Activated CD8-positive, alpha-beta memory T cell treated with anti-CD3 and anti-CD28 coated beads, Interleukin-2, amount 50 U/mL, for 1 hour (primary cell): ENCODE measurements at regions not wholly inside any gene's neighbourhood (a gene's known extent, or its start where the extent isn't known, plus 50 kb on each side); places are given as distances from the start of the nearest gene placed in this dataset.

Experiments used
- DNase-seq: peaks from one replicate; pipeline ENCODE4 v3.0.0-alpha.2; 2020; ENCODE audit errors: extremely low read depth

DNA sequence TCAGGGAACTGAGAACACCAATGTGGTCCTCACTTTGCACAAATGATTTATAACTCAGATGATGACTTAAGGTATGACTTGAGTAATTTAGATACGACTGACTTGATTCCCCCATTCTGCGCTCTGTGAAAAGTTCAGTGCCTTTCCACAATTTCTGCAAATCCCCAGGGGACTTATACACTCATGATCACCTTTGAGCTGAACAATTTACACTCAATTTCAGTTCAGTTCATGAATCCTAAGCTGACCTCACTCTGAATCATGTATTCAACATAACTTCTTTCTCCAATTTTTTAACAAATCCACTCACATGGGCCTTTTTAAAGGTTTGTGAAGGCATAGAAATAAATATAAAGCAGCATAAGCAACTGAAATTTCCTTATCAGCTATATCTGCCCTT lies 274.2 kb downstream of the FAM76B start:
- DNase-seq = no peak

DNA sequence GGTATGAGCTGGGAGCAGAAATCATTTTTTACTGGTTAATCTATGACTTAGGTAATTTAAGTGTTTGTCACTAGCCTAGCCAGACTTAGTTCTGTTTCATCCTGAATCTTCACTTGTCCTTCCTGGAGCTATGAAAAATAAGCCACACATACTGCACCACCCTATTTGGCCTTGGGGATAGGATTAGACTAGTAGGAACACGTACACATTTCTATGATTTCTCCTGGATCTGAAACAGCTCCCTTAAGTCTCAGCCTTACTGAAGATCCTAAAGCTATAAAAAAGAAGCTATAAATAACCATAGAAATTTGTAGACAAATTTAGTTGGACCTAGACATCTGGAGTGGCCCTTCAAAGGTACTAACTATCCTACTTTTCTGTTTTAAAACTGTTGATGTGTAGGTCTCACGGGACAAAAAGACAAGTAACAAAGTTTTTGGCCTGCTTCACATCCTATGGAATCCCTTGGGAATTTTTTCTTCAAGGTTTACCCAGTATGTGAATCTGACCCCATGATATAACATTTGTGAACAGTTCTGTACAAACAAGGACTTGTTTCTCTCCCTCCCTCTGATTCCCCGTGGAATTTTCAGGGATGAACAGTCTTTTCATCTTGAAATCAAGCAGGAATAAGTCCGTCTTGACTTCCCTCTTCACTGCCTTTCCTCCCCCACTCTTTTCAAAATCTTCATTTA lies 275.0 kb downstream of the FAM76B start:
- DNase-seq = no peak

DNA sequence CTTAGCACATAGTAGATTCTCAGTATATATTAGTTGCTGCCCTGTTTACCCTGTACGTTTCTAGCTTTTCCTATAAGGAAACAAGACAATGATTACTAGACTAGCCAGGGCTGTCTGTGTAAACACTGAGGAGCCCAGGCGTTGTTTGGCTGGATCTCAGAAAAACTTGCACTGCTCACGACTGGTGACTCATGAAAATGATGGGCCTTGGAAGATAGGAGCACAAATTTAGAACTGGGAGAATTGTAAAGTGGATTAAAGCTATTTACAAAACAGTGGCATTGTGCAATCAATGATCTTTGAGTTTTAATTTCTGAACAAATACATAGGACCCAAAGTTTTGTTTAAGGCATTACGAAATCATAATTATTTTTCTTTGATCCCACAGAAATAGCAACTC lies 276.9 kb downstream of the FAM76B start:
- DNase-seq = no peak

DNA sequence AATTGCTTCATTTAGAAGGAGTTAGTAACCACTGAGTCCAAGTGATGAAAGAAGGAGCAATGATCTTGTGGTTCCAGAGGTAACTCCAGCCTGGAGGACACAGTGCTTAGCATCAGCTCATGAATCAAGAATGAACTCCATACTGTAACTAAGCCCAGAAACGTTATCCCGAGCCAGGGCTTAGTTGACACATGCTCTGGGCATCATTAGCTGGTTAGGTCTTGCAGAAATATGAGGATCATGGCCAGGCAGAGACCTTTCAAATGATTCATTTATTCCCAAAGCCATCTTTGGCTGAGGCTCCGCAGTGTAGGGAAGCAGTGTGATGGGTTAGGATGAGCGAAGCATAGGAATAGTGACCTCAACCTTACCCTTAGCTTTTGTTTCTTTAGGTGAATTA lies 277.4 kb downstream of the FAM76B start:
- DNase-seq = no peak

DNA sequence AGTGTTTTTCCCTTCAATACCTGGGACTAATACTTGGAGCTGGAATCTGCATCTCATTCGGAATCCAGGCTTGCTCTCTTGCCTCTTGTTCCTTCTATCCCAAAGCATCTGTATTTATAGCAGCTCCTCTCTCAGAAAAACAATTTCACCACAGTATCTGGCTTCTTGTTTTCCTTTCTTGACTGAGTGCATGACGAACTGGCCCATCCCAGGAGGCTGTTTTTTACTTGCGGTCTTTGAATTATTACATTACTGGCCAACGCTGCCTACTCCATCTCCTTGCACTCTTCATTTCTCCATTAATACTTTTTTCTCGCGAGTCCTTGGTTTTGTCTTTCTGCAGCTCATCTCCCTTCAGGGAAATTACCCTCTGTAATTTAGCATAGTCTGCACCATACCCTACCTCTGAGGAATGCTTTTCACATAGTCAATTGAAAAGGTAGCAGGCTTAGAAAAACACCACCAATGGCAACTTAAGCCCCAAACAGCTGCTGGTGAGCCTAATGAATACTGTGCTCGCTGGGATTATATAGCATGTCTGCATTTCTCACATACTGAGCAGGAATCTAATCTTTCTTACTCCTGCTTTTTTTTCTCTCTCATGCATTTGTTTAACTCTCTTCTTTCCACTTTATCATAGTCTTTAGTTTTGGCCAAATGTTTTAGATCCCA lies 277.4 kb upstream of the SESN3 start:
- DNase-seq = no peak

DNA sequence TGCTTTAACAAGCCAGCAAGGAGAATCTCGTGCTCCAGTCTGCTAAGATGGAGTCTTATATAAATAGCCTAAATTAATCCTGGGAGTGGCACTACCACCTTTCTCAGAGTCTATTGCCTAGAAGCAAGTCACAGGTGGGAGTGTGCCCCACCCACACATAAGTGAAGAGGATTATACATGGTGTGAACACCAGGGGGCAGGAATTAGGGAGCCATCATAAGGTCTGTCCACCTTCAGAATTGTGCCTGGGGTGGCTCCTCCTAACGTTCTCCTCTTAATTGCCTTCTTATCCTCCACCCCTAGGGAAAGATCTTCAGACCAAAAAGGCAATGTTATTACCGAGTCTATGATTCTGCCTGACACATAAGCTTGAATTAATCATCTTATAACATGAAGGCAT lies 276.8 kb upstream of the SESN3 start:
- no peak for DNase-seq

DNA sequence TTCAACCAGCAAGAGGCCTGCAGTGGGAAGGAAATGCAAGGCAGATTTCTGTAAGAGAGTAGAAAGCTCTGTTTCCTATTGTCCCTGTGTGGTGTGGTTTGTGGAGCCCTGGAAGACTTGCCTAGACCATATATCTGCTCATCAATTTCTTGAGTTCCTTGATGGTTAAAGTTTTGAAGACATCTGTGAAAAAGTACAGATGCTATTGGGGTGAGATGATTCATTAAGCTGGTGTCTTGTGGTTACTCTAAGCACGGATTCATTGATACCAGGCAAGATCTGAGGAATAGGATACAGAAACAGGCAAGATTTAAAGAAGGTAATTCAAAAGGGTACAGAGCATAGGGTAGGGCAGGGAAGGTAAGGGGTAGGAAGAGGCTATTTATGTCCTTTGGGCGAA lies 275.8 kb upstream of the SESN3 start:
- DNase-seq = no peak

DNA sequence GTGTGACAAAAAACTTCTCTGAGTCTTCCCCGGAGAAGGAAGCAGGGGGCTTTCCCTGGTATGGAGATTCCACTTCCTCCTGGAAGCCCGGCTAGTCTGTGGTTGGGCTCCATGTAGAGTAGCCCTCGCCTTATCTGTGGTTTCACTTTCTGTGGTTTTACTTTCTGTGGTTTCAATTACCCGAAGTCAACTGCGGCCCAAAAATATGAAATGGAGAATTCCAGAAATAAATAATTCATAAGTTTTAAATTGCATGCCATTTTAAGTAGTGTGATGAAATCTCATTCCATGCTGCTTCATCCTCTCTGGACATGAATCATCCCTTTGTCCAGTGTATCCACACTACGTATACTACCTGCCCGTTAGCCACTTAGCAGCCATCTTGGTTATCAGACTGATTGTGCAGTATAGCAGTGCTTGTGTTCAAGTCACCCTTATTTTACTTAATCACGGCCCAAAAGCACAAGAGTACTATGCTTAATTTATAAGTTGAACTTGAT lies 275.0 kb upstream of the SESN3 start:
- DNase-seq = no peak

DNA sequence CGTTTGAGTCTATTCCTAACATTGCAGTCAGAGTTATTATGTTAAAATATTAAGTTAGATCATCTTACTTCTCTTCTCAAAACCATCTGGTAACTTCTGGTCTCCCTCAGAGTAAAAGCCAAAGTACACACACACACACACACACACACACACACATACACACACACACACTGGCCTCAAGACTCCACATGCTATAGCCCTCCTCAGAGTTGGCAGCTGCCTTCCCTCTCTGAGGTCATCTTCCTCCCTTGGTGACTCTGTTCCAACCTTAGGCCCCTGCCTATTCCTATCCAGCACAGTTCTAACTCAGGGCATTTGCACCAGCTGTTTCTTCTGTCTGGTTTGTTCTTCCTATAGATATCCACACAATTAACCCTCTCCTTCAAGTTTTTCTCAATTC lies 272.0 kb upstream of the SESN3 start:
- no peak for DNase-seq

DNA sequence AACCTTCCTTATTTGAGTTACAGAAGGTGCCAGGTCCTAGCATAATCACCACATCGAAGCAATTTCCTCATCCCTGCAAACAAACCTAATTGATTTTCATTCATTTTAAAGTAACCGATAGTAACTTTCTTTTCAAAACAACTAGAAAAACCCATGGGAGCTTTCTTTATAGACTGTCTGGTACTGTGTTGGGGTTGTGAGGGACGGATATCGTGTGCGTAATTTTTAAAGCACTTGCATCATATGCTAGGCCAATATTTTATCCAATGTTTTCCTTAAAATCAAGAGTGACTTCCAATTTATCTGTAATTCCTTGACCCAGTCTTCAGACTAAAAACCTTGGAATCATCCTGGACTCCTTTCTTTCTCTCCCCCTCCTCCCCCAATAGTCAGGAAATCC lies 271.5 kb upstream of the SESN3 start:
- DNase-seq = no peak

DNA sequence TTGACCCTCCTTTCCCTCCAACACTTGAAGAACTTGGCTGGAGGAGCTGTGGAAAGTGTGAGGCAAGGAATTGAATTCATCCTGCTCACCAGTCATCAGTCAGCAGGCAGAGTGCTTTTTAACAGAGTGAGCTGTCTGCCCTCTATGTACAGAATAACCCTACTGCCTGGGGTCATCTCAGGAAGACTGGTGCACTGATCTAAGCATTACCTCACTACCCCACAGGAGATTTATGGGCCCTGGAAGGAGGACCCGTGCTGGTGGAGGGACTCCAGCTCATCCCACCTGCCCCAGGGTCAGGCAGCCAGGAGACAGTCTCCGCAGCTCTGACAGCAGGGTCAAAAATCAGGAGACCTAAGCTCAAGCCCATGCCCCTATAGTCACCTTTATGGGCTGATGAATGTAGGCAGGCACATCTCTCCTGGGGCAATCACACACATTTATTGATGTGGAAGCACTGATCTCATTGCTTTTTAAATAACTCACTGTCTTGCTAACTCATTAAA lies 270.8 kb upstream of the SESN3 start:
- no peak for DNase-seq

DNA sequence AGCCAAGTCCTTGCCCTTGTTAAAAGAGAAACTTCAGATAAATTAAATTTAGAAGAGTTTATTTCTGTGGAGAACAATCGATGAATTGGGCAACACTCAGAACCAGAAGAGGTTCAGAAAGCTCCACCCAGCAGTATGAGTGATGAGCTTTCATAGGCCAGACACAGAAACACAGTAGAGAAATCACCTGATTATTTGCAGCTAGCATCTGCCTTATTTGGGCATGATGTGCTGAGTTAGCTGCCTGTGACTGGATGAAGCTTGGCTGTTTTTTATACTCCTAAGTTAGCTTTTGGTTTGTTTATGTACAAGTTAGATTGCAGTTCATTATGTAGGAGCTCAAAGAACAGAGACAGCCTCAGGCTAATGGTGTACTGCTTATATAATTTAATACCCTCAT lies 269.5 kb upstream of the SESN3 start:
- DNase-seq = no peak

DNA sequence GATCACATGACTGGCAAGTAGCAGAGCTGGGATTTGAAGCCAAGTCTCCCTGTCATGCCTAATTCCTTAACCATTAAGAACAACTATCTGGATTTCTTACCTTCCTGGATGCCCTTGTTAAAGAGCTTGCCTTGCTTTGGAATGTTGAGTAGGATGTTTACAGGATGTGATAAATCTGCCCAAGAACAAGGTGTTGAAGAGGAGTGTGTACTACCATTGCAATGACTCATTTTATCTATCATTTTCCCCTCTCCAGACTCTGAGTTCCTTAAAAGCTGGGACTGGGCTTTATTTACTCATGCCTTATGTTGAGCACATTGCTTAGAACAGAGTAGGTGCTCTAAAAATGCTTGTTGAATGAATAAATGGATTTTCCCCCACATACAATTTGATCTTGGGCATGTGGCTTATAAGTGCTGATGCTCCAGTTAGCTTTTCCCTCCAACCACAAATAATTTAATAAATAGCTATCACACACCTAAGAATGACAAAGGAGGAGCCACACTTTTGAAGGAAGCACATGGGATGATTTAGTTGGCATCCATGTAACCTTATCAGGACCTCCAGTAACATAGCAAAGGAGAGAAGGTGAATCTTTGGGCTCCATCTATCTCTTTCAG lies 268.6 kb upstream of the SESN3 start:
- no peak for DNase-seq

DNA sequence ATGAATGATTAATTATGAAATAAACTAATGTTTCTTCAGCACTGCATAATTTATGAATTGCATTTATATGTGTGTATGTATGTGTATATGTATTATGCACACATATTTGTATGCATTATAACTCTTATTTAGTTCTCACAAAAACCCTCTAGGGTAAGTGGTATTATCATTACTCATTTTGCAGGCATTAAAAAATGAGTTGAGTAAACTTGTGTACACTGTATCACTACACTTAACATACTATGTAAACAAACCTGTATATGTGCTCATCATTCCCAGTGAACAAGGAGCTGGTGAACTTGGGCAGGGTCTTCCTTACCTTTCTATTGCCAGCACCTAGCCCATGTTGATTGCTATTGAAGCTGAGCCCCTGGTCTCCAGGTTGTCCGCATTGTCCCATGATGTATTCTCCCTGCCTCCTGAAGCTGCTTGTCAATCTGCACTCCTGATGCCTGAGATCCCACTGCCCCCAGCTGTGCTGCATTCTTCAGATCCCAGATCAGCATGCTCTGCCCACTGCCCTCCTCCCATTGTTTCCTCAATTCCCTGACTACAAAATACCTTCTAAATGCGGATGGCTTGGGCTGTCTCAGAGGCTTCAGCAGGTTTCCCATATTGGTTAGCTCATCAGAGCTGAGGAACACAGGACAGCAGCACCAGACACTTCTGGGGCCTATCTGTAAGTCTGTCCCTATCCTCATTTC lies 267.9 kb upstream of the SESN3 start:
- DNase-seq = no peak

DNA sequence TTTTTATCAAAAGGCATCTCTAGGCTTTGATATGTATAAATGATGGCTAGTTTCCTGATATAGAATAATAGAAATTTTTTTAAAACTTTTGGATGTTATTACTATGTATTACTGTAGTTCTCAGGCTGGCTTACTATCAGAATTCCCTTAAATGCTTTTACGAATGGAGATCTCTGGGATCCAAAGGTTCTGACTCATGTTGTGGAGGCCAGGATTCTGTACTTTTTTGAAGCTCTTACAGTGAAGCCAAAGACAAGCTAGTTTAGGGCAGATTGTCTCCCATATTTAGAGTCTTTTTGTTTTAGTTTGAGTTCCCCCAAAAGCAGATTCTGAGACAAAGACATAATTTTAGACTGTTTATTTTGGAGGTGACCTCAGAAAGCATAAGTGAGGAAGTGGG lies 265.9 kb upstream of the SESN3 start:
- no peak for DNase-seq

DNA sequence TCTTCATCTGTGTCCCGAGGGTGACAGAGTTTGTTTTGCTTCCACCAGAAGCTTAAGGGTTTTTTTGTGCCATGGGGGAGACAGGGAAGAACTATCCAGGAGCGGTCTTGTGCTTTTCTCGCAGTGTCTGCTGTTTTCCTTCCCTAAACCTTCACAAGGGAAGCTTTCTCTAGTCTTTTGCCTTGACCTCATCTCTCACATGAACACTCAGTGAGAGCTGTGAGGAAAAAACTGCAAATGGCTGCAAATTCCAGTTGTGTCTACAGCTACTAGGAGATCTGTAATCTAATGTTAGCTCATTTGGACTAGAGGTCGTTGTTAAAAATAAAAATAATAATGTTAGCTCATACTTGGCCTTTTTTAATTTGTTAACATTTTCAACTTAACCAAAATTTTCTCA lies 264.7 kb upstream of the SESN3 start:
- DNase-seq = no peak

DNA sequence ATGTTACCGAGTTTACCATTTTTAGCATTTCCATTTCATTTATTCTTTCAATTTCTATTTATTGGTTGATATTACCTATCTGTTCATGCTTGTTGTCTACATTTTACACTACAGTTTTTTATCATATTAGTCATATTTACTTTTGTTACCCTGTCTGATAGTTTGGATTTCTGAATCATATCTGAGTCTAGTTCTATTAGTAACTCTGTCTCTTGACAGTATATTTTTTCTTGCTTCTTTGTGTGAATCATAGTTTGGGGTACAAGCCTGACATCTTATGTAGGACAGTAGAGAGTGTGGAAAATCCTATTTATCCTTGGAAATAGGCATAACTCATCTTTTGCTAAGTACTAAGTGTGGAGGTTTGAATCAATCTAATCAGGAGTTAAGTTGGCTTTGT lies 263.9 kb upstream of the SESN3 start:
- no peak for DNase-seq

DNA sequence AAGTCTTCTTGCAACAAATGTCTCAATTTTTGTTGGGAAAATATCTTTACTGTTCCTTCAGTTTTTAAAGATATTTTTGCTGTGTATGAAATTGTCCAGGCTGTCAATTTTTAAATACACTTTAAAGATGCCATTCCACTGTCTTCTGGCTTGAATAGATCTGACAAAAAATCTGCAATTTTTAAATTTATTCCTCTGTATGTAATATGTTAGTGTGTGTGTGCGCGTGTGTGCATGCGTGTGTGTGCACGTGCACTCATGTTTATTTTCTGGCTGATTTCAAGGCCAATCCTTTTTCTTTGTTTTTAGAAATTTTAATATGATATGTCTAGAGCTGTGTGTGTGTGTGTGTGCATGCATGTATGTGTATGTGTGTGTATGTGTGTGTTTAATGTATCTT lies 263.2 kb upstream of the SESN3 start:
- DNase-seq = no peak

DNA sequence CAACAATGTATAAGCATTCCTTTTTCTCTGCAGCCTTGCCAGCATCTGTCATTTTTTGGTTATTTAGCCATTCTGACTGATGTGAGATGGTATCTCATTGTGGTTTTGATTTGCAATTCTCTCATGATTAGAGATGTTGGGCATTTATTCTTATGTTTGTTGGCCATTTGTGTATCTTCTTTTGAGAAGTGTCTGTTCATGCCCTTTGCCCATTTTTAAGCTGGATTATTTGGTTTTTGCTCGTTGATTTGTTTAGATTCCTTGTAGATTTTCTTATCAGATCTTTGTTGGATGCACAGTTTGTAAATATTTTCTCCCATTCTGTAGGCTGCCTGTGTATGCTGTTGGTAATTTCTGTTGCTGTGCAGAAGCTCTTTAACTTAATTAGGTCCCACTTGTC lies 259.6 kb upstream of the SESN3 start:
- no peak for DNase-seq

DNA sequence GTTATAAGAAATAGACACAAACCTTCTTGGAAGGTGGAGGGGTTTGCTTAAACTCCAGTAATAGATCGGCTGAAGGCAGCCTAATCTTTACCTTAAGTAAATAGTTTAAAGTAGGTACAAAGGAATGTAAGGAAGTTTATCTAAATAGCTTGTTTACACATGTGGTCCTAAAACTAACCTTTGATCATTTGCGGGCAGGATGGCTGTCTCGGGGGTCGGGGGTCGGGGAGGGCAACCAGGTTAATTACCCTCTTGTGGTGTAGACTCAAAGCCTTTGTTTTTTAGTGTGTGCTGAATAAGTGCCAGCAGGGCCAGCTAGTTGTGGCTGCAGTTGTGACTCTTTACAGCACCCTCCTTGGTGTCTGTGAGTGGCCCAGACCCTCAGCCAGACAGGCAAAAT lies 256.9 kb upstream of the SESN3 start:
- DNase-seq = no peak

DNA sequence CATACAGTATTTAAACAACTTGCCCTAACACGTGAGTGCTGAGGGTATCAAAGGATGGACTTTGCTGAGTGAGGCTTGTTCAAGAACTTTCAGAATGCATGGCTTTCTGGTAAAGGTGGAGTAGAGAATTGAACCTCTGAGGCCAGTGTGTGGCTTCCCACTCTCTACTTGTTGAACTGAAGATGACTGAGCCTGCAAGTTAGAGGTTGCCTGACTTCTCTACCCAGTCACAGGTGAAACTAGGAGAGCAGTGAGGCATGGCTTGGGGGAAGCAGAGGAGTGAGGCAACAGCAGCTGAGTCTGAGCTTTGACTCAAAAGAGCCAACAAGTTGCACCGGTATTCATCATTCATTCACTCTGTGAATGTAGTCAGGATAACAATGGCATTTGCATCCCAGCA lies 256.4 kb upstream of the SESN3 start:
- no peak for DNase-seq

DNA sequence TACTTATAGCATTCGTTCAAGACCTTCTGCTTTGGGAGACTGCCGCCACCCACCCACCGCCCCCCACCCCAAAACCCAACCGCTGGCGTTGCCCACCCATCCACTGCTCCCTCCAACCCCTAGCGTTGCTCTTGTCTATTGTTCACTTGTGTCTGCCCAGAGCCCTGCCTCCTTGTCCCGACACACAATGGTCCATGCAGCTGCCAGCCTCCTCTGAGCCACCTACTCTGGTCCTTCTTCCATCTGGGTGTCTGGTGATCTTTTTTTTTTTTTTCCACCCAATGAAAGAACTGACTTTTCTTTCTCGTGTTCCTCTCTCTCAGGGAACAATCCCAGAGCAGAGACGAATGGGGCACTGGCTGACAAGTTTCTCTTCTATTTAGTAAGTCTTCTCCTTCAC lies 256.0 kb upstream of the SESN3 start:
- DNase-seq = no peak

DNA sequence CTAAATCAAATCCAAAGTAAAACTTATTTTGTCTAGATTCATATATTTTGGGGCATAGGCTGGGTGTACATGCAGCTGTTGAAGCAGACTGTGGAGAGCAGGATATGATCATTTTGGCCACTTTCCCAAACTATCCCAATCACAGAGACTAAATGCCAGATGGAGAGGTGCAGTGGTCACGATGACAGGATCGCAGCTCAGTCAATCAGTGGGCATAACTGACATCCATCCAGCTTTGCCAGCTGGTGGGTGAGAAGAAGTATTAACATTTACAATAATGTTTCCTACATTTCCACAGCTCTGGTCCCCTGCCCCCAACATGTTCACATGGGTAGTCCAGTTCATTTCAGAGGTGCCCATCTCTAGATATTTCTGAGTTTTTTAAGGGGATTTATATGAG lies 255.5 kb upstream of the SESN3 start:
- DNase-seq = no peak
